ENCODE measurements at regions not wholly inside any gene's neighbourhood (a gene's known extent, or its start where the extent isn't known, plus 50 kb on each side); places are given as distances from the start of the nearest gene placed in this dataset.

DNA sequence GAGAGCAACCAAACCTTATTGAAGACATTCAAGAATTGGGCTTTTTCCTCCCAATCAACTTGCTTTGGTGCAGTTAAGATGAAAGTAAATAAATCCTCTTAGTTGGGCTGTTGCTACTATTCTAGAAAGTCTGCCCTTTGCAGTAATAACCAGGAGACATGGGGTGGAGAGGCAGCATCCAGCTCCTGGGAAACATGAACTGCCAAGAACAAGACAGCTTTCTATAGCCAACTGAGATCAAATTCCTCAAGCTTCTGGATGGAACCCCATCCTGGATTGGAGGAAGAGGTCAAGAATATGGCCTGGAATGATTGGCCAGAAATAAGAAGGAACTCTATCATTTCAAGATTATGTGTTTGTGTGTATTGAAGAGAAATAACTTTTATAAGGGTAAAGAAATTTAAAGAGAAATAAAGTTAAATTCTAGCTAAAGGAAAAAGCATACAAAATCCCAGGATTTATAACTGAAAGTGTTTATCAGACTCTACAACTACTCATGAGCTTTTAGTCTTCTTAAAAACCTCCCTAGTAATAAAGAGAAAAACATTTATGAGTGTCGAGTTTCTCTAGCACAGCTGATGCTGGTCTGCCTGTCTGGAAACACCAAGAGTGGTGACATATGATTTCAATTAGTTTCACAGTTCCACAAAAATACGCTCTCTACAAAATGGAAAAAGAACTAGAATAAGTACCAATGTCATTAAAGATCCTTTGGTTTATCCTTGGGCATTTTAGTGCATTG is 70.1 kb upstream of the COL1A2 start:
- ChIA-PET CTCF (no interaction called here), POLR2A (no interaction called here)
- no peak for TF ChIP-seq CTBP1 (IDR thresholded peaks at IDR 0.05; ENCODE audit: borderline replicate concordance)
- no peak for TF ChIP-seq ELF4 (IDR thresholded peaks at IDR 0.05)
- TF ChIP-seq NFRKB (IDR thresholded peaks at IDR 0.05): no peak
- TF ChIP-seq BHLHE40 (IDR thresholded peaks at IDR 0.05; ENCODE audit: borderline replicate concordance): no peak
- TF ChIP-seq L3MBTL2 (conservative IDR thresholded peaks at IDR 0.05): no peak
- no peak for TF ChIP-seq FOXA1 (IDR thresholded peaks at IDR 0.05)
- no peak for TF ChIP-seq SP1 (IDR thresholded peaks at IDR 0.05)
- TF ChIP-seq, protein P1, sequence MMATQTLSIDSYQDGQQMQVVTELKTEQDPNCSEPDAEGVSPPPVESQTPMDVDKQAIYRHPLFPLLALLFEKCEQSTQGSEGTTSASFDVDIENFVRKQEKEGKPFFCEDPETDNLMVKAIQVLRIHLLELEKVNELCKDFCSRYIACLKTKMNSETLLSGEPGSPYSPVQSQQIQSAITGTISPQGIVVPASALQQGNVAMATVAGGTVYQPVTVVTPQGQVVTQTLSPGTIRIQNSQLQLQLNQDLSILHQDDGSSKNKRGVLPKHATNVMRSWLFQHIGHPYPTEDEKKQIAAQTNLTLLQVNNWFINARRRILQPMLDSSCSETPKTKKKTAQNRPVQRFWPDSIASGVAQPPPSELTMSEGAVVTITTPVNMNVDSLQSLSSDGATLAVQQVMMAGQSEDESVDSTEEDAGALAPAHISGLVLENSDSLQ (IDR thresholded peaks at IDR 0.05): no peak
- no peak for TF ChIP-seq LEF1 (IDR thresholded peaks at IDR 0.05; ENCODE audit: borderline replicate concordance)
- TF ChIP-seq SUZ12 (IDR thresholded peaks at IDR 0.05): no peak
- no peak for TF ChIP-seq FOXK2 (IDR thresholded peaks at IDR 0.05)
- no peak for TF ChIP-seq HDGF (IDR thresholded peaks at IDR 0.05; ENCODE audit: borderline replicate concordance)
- no peak for TF ChIP-seq FOXM1 (IDR thresholded peaks at IDR 0.05; ENCODE audit: borderline replicate concordance)
- TF ChIP-seq TARDBP (IDR thresholded peaks at IDR 0.05): no peak
- TF ChIP-seq ZNF384 (IDR thresholded peaks at IDR 0.05): no peak
- no peak for TF ChIP-seq ARNT (IDR thresholded peaks at IDR 0.05)
- DNase-seq (ENCODE audit: extremely low spot score): no peak

DNA sequence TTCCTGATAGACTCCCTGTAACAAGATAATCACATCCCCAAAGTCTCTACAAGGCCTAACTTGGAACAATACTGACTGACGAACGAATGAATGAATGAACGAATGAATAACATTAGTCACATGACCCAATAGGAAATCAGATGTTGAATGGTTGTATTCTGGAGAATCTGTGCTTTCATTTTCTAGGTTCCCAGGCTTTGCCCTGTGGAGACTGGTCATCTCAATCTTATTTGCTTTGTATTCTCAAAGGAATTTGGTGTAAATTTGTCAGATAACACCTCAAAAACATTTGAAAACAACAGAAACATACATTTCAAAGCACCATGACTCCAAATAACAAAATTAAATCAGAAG is 69.6 kb upstream of the COL1A2 start:
- TF ChIP-seq TARDBP (IDR thresholded peaks at IDR 0.05) (no peak), FOXA1 (IDR thresholded peaks at IDR 0.05) (no peak), HDGF (IDR thresholded peaks at IDR 0.05; ENCODE audit: borderline replicate concordance) (no peak), FOXM1 (IDR thresholded peaks at IDR 0.05; ENCODE audit: borderline replicate concordance) (no peak), SUZ12 (IDR thresholded peaks at IDR 0.05) (no peak), NFRKB (IDR thresholded peaks at IDR 0.05) (no peak), ELF4 (IDR thresholded peaks at IDR 0.05) (no peak), BHLHE40 (IDR thresholded peaks at IDR 0.05; ENCODE audit: borderline replicate concordance) (no peak), CTBP1 (IDR thresholded peaks at IDR 0.05; ENCODE audit: borderline replicate concordance) (no peak), LEF1 (IDR thresholded peaks at IDR 0.05; ENCODE audit: borderline replicate concordance) (no peak)
- TF ChIP-seq, protein P1 (IDR thresholded peaks at IDR 0.05): no peak
- POLR2A ChIA-PET: no interaction called here
- CTCF ChIA-PET: no interaction called here
- no peak for DNase-seq (ENCODE audit: extremely low spot score)

DNA sequence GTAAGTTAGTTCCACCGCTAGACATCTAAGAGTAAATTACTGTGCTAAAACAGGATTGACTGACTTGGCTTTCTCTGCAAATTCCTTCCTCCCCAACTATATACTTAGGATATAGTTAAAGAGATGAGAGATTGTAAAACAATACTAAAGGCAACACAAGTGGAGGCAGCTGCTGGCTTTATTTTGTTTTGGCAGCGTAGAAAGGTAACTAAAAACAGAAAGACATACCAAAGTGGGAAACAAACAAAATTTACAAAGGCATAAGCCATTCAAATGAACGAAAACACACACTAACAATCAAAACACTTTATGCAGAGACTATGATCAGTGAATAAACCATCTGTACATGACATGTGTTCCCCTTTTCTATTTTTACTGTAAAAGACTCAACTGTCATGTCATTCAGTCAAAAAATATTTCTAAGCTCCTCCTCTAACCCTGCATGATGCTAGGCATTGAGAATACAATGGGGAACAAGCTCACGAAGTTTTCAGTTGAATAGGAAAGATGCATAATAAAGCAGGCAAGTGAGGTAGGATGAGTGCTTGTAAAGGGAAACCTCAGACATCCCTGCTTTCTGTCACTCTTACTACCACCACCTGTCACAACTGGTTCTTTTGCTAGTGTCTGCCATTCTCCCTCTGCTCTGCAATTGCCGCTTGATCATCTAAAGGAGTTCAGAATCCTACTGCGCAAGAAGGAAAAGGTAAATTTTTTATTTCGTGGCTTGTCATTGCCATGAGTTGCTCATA is 64.2 kb upstream of the COL1A2 start:
- no peak for DNase-seq (ENCODE audit: extremely low spot score)
- POLR2A ChIA-PET: no interaction called here
- CTCF ChIA-PET: no interaction called here
- TF ChIP-seq FOXK2 (IDR thresholded peaks at IDR 0.05) (no peak), BHLHE40 (IDR thresholded peaks at IDR 0.05; ENCODE audit: borderline replicate concordance) (no peak), ZNF384 (IDR thresholded peaks at IDR 0.05) (no peak), ELF4 (IDR thresholded peaks at IDR 0.05) (no peak), ARNT (IDR thresholded peaks at IDR 0.05) (no peak), NFRKB (IDR thresholded peaks at IDR 0.05) (no peak), FOXM1 (IDR thresholded peaks at IDR 0.05; ENCODE audit: borderline replicate concordance) (no peak), CTBP1 (IDR thresholded peaks at IDR 0.05; ENCODE audit: borderline replicate concordance) (no peak), FOXA1 (IDR thresholded peaks at IDR 0.05) (no peak)

DNA sequence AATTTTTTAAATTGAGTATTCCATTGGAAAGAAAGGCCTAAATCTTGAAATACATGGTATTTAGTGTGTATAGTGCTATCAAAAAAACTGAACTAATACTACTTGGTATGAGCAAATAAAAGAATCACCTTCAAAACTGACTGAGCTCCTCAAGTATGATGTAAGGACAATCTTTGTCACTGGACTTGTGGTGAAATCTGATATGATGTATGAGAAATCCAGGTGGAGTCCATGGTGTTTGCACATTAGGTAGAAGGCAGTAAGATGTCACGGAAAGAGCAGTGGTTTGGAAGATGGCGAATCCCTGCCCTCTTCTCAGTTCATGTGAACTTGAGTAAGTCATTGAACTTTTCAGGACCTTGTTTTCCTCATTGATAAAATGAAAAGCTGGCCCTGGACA is 62.1 kb upstream of the COL1A2 start:
- ChIA-PET POLR2A (no interaction called here), CTCF (no interaction called here)
- no peak for TF ChIP-seq TARDBP (IDR thresholded peaks at IDR 0.05)
- TF ChIP-seq HDGF (IDR thresholded peaks at IDR 0.05; ENCODE audit: borderline replicate concordance): no peak
- TF ChIP-seq L3MBTL2 (conservative IDR thresholded peaks at IDR 0.05): no peak
- no peak for DNase-seq (ENCODE audit: extremely low spot score)

DNA sequence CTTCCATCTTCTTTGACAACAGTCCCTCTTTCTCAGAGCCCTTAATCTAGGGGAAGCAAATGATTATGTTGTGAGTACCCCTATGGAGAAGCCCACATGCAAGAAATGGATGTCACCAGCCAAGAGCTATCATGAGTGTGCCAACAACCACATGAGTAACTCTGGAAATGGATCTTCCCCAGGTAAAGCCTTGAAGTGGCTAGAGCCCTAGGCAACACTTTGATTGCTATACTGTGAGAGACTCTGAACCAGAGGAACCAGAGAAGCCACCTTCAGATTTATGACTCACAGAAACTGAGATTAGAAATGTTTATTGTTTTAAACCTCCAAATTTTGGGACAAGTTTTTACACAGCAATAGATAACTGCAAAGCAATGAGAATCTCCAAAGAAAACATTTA is 60.9 kb upstream of the COL1A2 start:
- TF ChIP-seq ELF4 (IDR thresholded peaks at IDR 0.05) (no peak), NFRKB (IDR thresholded peaks at IDR 0.05) (no peak), HDGF (IDR thresholded peaks at IDR 0.05; ENCODE audit: borderline replicate concordance) (no peak), FOXK2 (IDR thresholded peaks at IDR 0.05) (no peak), ZNF384 (IDR thresholded peaks at IDR 0.05) (no peak), SUZ12 (IDR thresholded peaks at IDR 0.05) (no peak), SP1 (IDR thresholded peaks at IDR 0.05) (no peak), BHLHE40 (IDR thresholded peaks at IDR 0.05; ENCODE audit: borderline replicate concordance) (no peak), LEF1 (IDR thresholded peaks at IDR 0.05; ENCODE audit: borderline replicate concordance) (no peak), TARDBP (IDR thresholded peaks at IDR 0.05) (no peak), FOXA1 (IDR thresholded peaks at IDR 0.05) (no peak), ARNT (IDR thresholded peaks at IDR 0.05) (no peak), L3MBTL2 (conservative IDR thresholded peaks at IDR 0.05) (no peak), FOXM1 (IDR thresholded peaks at IDR 0.05; ENCODE audit: borderline replicate concordance) (no peak), CTBP1 (IDR thresholded peaks at IDR 0.05; ENCODE audit: borderline replicate concordance) (no peak)
- TF ChIP-seq, protein P1 (IDR thresholded peaks at IDR 0.05): no peak
- ChIA-PET POLR2A (no interaction called here), CTCF (no interaction called here)
- DNase-seq (ENCODE audit: extremely low spot score): no peak

DNA sequence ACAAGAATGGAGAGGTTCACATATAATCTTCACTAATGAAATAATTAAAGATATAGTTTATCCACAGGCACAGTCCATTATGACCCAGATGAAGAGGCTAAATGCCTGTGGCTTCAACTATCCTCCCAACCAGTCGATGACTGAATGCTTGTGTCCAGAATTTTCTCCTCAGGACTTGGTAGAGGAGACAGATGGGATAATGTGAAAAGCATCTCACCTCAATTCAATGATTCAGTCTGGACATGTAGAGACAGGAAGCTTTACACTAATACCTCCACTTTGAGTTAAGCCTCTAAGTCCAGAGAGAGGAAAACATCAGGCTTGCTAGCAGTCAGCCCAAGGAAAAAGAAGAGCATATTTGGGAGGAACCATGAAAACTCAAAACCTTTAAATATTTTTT is 59.1 kb upstream of the COL1A2 start:
- POLR2A ChIA-PET: no interaction called here
- TF ChIP-seq ARNT (IDR thresholded peaks at IDR 0.05): no peak
- no peak for TF ChIP-seq LEF1 (IDR thresholded peaks at IDR 0.05; ENCODE audit: borderline replicate concordance)
- TF ChIP-seq ELF4 (IDR thresholded peaks at IDR 0.05): no peak
- TF ChIP-seq ZNF384 (IDR thresholded peaks at IDR 0.05): no peak
- TF ChIP-seq FOXA1 (IDR thresholded peaks at IDR 0.05): no peak
- TF ChIP-seq BHLHE40 (IDR thresholded peaks at IDR 0.05; ENCODE audit: borderline replicate concordance): no peak
- TF ChIP-seq SP1 (IDR thresholded peaks at IDR 0.05): no peak
- no peak for TF ChIP-seq L3MBTL2 (conservative IDR thresholded peaks at IDR 0.05)
- TF ChIP-seq, protein P1 (IDR thresholded peaks at IDR 0.05): no peak
- TF ChIP-seq CTBP1 (IDR thresholded peaks at IDR 0.05; ENCODE audit: borderline replicate concordance): no peak
- TF ChIP-seq SUZ12 (IDR thresholded peaks at IDR 0.05): no peak
- no peak for TF ChIP-seq TARDBP (IDR thresholded peaks at IDR 0.05)
- no peak for TF ChIP-seq NFRKB (IDR thresholded peaks at IDR 0.05)
- no peak for TF ChIP-seq FOXM1 (IDR thresholded peaks at IDR 0.05; ENCODE audit: borderline replicate concordance)
- TF ChIP-seq HDGF (IDR thresholded peaks at IDR 0.05; ENCODE audit: borderline replicate concordance): no peak
- CTCF ChIA-PET: no interaction called here
- DNase-seq (ENCODE audit: extremely low spot score): no peak
